HEK293T (cell line): ENCODE measurements at regions not wholly inside any gene's neighbourhood (a gene's known extent, or its start where the extent isn't known, plus 50 kb on each side); places are given as distances from the start of the nearest gene placed in this dataset.

ENCODE experiments used
- ARNT ChIP-seq: fragments of 450-650 bp; IDR thresholded peaks from 2 replicates; pipeline ENCODE4 v1.6.1; 2017; ENCODE audit warnings: mild to moderate bottlenecking
- FOXK2 ChIP-seq: fragments of 450-650 bp; IDR thresholded peaks from 2 replicates; pipeline ENCODE4 v1.6.1; 2016; ENCODE audit warnings: mild to moderate bottlenecking
- SUZ12 ChIP-seq: fragments of 450-650 bp; IDR thresholded peaks from 2 replicates; pipeline ENCODE4 v1.6.1; 2016; ENCODE audit warnings: mild to moderate bottlenecking

GRCh38 chr11:25319127-25319526 is 822.3 kb downstream of the LUZP2 start:
- no peak for TF ChIP-seq ARNT
- no peak for TF ChIP-seq SUZ12
- no peak for TF ChIP-seq FOXK2
